NCI-H82 treated with DMSO at 0.1 percent for 48 hours (cell line): ENCODE measurements at regions not wholly inside any gene's neighbourhood (a gene's known extent, or its start where the extent isn't known, plus 50 kb on each side); places are given as distances from the start of the nearest gene placed in this dataset.
"Not testable (repeated sequence)": the region's sequence is repeated elsewhere in the genome, so short reads cannot be mapped to it uniquely, and the experiment has no call there.

Source experiments
- DNase-seq: peaks from one replicate; lab custom pipeline; 2025; ENCODE audit not compliant: unreplicated experiment; lab: John Stamatoyannopoulos, UW

GRCh38 chr1:55535724-55536544, 320.8 kb upstream of the USP24 start:
- DNase-seq = no peak

- DNase-seq = no peak
Measured at GRCh38 chr1:55534565-55535121, 319.5 kb upstream of the USP24 start.

GRCh38 chr1:55531644-55532043, 316.5 kb upstream of the USP24 start:
- no peak for DNase-seq

- DNase-seq = no peak
Measured at GRCh38 chr1:55530749-55531478, 315.8 kb upstream of the USP24 start.

- no peak for DNase-seq
Measured at GRCh38 chr1:55529017-55529416, 313.9 kb upstream of the USP24 start.

GRCh38 chr1:55527831-55528230, 312.7 kb upstream of the USP24 start:
- DNase-seq = no peak

GRCh38 chr1:55526716-55527115, 311.6 kb upstream of the USP24 start:
- DNase-seq = peak; percentile 93

GRCh38 chr1:55524006-55524405, 308.8 kb upstream of the USP24 start:
- DNase-seq = no peak

GRCh38 chr1:55522982-55523381, 307.8 kb upstream of the USP24 start:
- no peak for DNase-seq

GRCh38 chr1:55522353-55522903, 307.3 kb upstream of the USP24 start:
- no peak for DNase-seq

GRCh38 chr1:55520861-55521260, 305.7 kb upstream of the USP24 start:
- DNase-seq = no peak

GRCh38 chr1:55519937-55520683, 304.9 kb upstream of the USP24 start:
- DNase-seq = no peak

GRCh38 chr1:55519276-55519675, 304.1 kb upstream of the USP24 start:
- DNase-seq = no peak

GRCh38 chr1:55517036-55517435, 301.9 kb upstream of the USP24 start:
- no peak for DNase-seq

- not testable (repeated sequence) for DNase-seq
Measured at GRCh38 chr1:55514571-55514970, 299.4 kb upstream of the USP24 start.

GRCh38 chr1:55512466-55512865, 297.3 kb upstream of the USP24 start:
- DNase-seq = no peak

GRCh38 chr1:55507578-55507931, 292.4 kb upstream of the USP24 start:
- DNase-seq = no peak

GRCh38 chr1:55506740-55507577, 291.8 kb upstream of the USP24 start:
- no peak for DNase-seq

- no peak for DNase-seq
Measured at GRCh38 chr1:55505326-55505725, 290.2 kb upstream of the USP24 start.

- no peak for DNase-seq
Measured at GRCh38 chr1:55504306-55504731, 289.2 kb upstream of the USP24 start.
